ENCODE measurements at regions not wholly inside any gene's neighbourhood (a gene's known extent, or its start where the extent isn't known, plus 50 kb on each side); places are given as distances from the start of the nearest gene placed in this dataset.
A peak's percentile ranks its signal among the peaks of the same experiment; 100 is the strongest.

DNA sequence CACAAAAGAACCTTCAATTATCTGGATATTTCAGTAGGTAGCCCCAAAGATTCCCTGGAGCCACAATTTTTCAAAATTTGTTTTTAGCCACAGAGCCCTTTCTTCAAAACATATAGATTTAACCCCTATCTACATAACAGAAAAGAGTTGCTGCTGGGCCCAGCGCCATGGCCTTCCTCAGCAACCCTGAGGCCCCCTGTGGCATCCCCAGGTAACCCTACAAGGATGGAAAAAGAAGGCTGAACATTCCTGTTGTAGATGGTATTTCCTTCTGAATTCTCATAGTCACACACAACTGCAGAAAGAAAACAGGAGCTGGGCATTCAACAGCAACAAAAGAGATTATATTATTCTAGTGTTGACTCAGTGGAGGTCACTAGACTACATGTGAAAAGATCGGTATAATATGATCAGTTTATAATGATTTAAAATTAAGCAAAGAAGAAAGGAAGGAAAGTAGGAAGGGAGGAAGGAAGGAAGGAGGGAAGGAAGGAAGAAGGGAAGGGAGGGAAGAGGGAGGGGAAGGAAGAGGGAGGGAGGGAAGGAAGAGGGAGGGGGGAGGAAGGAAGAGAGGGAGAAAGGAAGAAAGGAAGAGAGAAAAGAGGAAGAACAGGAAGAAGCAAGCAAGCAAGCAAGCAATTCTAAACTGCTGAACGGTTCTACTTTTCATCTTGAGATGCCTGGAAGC, 342.5 kb upstream of the NR2F2 start:
- peaks cover 17% of the 10 kb centered on the region for H3K4me1 ChIP-seq (ENCODE audit: insufficient read depth)
- TF ChIP-seq POLR2AphosphoS5 (IDR thresholded peaks at IDR 0.05; ENCODE audit: low read depth) (no peak), EZH2phosphoT487 (IDR thresholded peaks at IDR 0.05; ENCODE audit: unreplicated experiment) (no peak), NANOG (IDR thresholded peaks at IDR 0.05; ENCODE audit: borderline replicate concordance) (no peak)
- TF ChIP-seq, protein P1, sequence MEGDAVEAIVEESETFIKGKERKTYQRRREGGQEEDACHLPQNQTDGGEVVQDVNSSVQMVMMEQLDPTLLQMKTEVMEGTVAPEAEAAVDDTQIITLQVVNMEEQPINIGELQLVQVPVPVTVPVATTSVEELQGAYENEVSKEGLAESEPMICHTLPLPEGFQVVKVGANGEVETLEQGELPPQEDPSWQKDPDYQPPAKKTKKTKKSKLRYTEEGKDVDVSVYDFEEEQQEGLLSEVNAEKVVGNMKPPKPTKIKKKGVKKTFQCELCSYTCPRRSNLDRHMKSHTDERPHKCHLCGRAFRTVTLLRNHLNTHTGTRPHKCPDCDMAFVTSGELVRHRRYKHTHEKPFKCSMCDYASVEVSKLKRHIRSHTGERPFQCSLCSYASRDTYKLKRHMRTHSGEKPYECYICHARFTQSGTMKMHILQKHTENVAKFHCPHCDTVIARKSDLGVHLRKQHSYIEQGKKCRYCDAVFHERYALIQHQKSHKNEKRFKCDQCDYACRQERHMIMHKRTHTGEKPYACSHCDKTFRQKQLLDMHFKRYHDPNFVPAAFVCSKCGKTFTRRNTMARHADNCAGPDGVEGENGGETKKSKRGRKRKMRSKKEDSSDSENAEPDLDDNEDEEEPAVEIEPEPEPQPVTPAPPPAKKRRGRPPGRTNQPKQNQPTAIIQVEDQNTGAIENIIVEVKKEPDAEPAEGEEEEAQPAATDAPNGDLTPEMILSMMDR (conservative IDR thresholded peaks at IDR 0.05; ENCODE audit: low read depth in 2 of 2) = no peak
- TF ChIP-seq, protein P2, sequence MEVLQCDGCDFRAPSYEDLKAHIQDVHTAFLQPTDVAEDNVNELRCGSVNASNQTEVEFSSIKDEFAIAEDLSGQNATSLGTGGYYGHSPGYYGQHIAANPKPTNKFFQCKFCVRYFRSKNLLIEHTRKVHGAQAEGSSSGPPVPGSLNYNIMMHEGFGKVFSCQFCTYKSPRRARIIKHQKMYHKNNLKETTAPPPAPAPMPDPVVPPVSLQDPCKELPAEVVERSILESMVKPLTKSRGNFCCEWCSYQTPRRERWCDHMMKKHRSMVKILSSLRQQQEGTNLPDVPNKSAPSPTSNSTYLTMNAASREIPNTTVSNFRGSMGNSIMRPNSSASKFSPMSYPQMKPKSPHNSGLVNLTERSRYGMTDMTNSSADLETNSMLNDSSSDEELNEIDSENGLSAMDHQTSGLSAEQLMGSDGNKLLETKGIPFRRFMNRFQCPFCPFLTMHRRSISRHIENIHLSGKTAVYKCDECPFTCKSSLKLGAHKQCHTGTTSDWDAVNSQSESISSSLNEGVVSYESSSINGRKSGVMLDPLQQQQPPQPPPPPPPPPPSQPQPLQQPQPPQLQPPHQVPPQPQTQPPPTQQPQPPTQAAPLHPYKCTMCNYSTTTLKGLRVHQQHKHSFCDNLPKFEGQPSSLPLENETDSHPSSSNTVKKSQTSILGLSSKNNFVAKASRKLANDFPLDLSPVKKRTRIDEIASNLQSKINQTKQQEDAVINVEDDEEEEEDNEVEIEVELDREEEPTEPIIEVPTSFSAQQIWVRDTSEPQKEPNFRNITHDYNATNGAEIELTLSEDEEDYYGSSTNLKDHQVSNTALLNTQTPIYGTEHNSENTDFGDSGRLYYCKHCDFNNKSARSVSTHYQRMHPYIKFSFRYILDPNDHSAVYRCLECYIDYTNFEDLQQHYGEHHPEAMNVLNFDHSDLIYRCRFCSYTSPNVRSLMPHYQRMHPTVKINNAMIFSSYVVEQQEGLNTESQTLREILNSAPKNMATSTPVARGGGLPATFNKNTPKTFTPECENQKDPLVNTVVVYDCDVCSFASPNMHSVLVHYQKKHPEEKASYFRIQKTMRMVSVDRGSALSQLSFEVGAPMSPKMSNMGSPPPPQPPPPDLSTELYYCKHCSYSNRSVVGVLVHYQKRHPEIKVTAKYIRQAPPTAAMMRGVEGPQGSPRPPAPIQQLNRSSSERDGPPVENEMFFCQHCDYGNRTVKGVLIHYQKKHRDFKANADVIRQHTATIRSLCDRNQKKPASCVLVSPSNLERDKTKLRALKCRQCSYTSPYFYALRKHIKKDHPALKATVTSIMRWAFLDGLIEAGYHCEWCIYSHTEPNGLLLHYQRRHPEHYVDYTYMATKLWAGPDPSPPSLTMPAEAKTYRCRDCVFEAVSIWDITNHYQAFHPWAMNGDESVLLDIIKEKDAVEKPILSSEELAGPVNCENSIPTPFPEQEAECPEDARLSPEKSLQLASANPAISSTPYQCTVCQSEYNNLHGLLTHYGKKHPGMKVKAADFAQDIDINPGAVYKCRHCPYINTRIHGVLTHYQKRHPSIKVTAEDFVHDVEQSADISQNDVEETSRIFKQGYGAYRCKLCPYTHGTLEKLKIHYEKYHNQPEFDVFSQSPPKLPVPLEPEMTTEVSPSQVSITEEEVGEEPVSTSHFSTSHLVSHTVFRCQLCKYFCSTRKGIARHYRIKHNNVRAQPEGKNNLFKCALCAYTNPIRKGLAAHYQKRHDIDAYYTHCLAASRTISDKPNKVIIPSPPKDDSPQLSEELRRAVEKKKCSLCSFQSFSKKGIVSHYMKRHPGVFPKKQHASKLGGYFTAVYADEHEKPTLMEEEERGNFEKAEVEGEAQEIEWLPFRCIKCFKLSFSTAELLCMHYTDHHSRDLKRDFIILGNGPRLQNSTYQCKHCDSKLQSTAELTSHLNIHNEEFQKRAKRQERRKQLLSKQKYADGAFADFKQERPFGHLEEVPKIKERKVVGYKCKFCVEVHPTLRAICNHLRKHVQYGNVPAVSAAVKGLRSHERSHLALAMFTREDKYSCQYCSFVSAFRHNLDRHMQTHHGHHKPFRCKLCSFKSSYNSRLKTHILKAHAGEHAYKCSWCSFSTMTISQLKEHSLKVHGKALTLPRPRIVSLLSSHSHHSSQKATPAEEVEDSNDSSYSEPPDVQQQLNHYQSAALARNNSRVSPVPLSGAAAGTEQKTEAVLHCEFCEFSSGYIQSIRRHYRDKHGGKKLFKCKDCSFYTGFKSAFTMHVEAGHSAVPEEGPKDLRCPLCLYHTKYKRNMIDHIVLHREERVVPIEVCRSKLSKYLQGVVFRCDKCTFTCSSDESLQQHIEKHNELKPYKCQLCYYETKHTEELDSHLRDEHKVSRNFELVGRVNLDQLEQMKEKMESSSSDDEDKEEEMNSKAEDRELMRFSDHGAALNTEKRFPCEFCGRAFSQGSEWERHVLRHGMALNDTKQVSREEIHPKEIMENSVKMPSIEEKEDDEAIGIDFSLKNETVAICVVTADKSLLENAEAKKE (CRISPR knock-in tag; IDR thresholded peaks at IDR 0.05) = no peak
- TF ChIP-seq, protein P3, sequence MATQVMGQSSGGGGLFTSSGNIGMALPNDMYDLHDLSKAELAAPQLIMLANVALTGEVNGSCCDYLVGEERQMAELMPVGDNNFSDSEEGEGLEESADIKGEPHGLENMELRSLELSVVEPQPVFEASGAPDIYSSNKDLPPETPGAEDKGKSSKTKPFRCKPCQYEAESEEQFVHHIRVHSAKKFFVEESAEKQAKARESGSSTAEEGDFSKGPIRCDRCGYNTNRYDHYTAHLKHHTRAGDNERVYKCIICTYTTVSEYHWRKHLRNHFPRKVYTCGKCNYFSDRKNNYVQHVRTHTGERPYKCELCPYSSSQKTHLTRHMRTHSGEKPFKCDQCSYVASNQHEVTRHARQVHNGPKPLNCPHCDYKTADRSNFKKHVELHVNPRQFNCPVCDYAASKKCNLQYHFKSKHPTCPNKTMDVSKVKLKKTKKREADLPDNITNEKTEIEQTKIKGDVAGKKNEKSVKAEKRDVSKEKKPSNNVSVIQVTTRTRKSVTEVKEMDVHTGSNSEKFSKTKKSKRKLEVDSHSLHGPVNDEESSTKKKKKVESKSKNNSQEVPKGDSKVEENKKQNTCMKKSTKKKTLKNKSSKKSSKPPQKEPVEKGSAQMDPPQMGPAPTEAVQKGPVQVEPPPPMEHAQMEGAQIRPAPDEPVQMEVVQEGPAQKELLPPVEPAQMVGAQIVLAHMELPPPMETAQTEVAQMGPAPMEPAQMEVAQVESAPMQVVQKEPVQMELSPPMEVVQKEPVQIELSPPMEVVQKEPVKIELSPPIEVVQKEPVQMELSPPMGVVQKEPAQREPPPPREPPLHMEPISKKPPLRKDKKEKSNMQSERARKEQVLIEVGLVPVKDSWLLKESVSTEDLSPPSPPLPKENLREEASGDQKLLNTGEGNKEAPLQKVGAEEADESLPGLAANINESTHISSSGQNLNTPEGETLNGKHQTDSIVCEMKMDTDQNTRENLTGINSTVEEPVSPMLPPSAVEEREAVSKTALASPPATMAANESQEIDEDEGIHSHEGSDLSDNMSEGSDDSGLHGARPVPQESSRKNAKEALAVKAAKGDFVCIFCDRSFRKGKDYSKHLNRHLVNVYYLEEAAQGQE (IDR thresholded peaks at IDR 0.05; ENCODE audit: unreplicated experiment) = no peak
- Mint-ChIP-seq H3K27me3 (ENCODE audit: insufficient read depth, low read depth, poor library complexity) (peaks cover 3% of the 10 kb centered on the region), H3K9me3 (no peaks in the 10 kb centered on the region), H3K27ac (no peak overlapping the region; the same call in 1 of the 2 replicates), H3K4me1 (peaks cover 20% of the 10 kb centered on the region), H3K4me3 (no peak overlapping the region), H3K36me3 (ENCODE audit: low read depth) (no peaks in the 10 kb centered on the region)
- ATAC-seq = peak; percentile 91
- peak; percentile 51 for DNase-seq (ENCODE audit: low spot score)
- H3K79me2 ChIP-seq (replicated peaks; ENCODE audit: insufficient read depth) = no peaks in the 10 kb centered on the region
- H3F3A ChIP-seq (replicated peaks; ENCODE audit: low read depth) = no peaks in the 10 kb centered on the region
- peak overlapping the region; percentile 60; the same call in 1 of the 2 replicates for H2AFZ ChIP-seq
- no peaks in the 10 kb centered on the region for H3K27me3 ChIP-seq (ENCODE audit: insufficient read depth)
- H3K4me2 ChIP-seq = peak overlapping the region; percentile 44
- H3K4me3 ChIP-seq = no peak overlapping the region
- no peaks in the 10 kb centered on the region for H4K20me1 ChIP-seq (replicated peaks; ENCODE audit: insufficient read depth)
- peaks cover 4% of the 10 kb centered on the region; the same call in 1 of the 2 replicates for H3K9me2 ChIP-seq (ENCODE audit: insufficient read depth)
- H3K36me3 ChIP-seq (ENCODE audit: insufficient read depth) = no peaks in the 10 kb centered on the region
- no peak overlapping the region for H3K27ac ChIP-seq (ENCODE audit: low read depth)
